Left renal cortex interstitium (tissue), 4 donors: ENCODE measurements at regions not wholly inside any gene's neighbourhood (a gene's known extent, or its start where the extent isn't known, plus 50 kb on each side); places are given as distances from the start of the nearest gene placed in this dataset.
A peak's percentile ranks its signal among the peaks of the same experiment; 100 is the strongest.
"Not testable (repeated sequence)": the region's sequence is repeated elsewhere in the genome, so short reads cannot be mapped to it uniquely, and the experiment has no call there.

Experiments used
- DNase-seq, 4 donors: peaks; one replicate each; pipeline ENCODE4 v3.0.0-alpha.2; 2013; ENCODE audit warnings: low read depth in 4 of 4, low spot score in 2 of 4, missing footprints in 1 of 4

DNA sequence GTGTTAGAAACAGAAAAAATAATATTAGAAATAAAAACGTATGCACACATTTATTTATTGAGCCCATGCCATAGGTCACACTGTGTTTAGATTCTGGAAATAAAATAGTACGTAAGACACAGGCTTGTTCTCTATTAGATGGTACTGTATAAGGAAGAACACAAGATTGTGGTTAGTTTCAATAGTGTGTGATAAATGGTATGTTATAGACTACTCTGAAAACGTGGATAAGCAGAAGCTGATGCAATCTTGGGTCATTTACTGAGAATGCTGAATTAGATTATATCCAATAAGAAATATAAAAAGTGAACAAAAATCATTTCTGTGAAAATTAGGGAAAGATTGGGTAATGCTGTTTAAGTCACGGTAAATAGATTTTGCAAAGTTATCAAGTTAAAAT lies 1456.4 kb upstream of the ACO1 start:
- DNase-seq: no peak

DNA sequence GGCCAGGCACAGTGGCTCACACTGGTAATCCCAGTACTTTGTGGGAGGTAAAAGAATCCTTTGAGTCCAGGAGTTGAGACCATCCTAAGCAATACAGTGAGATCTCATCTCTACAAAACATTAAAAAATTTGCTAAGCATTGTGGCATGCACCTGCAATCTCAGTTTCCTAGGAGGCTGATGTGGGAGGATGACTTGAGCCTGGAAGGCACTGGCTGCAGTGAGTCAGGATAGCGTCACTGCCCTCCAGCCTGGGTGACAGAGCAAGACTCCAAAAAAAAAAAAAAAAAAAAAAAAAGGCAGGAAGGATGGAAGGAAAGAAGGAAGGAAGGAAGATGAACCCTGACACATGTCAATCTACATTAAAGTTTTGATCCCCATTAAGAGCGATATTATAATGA lies 1452.2 kb upstream of the ACO1 start:
- DNase-seq: no peak

GRCh38 chr9:30935730-30936129 lies 1448.7 kb upstream of the ACO1 start:
- no peak for DNase-seq

- no peak for DNase-seq
Observed at GRCh38 chr9:30937106-30937505, 1447.3 kb upstream of the ACO1 start.

GRCh38 chr9:30942852-30943251 lies 1441.6 kb upstream of the ACO1 start:
- DNase-seq: not testable (repeated sequence)

DNA sequence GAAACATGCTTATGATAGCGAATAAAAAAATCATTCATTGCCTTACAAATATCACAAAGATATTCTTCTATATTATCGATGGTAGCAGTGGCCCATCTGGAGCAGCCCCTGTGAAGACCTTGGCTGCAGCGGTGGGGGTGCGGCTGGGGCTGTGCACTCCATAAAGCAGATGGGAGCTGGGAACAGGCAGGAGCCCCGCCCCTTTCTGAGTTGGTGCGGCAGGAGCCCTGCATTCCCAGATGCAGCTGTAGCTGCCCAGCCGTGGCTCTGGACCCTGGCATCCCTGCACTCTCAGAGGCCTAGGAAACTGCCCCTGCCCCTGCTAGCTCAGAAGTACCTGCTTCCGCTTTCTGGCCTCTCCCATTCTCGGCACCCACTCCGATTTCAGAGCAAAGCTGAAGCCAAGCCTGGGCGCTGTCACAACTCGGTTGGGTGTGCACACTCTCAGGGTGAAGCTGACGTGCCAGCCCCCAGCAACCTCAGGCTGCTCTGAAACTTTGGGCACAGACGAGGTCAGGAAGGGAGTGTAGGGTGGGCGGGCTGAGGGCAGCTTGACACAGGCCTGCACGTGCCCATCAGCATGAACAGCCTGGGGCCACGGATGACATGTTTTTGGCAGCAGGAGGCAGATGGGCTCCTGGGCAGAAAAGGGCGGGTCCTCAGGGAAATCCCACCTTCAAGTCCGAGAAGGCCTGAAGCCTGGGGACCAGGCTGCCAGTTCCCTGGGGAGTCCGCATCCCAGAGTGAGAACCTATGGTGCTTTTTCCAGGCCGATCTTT lies 1440.8 kb upstream of the ACO1 start:
- no peak for DNase-seq

DNA sequence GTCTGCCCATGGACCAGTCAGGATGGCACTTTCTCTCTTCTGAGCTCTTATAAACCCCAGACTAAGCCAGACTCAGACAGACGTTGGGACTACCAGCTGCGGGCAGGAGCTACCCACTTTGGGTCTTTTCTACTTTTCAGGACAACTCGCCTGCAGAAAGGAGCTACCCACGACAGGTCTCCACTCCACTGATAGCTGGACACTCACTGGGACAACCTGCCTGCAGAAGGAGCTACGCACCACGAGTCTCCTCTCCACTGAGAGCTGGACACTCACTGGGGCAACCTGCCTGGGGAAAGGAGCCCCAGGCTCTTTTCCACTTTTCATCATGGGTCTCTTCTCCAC lies 1440.2 kb upstream of the ACO1 start:
- no peak for DNase-seq

DNA sequence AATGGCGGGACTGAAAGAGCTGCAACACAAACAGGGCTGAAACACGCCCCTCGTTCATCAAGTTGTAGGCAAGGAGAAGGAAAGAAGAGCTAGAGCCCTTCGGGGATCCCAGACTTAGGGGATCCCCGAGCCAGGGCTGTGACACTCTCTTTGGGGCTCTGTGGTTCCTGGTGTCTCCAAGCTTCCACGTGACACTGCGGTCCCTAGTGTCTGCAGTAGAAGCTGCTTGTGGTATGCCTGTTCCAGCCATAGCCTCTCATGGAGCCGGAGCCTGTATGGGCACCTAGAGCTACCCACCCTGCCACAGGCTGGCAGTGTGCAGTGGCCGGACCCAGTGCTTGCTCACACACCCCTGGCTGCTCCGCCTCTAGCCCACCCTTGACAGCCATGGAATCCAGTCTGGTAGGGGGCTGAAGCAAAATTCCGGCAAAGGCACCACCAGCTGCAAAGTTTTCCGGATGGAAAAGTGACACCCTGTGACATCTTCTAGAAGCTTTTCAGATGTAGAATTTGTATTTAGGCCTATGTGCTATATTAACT lies 1439.6 kb upstream of the ACO1 start:
- no peak for DNase-seq

- no peak for DNase-seq
Observed at GRCh38 chr9:30964332-30964731, 1420.1 kb upstream of the ACO1 start.

DNA sequence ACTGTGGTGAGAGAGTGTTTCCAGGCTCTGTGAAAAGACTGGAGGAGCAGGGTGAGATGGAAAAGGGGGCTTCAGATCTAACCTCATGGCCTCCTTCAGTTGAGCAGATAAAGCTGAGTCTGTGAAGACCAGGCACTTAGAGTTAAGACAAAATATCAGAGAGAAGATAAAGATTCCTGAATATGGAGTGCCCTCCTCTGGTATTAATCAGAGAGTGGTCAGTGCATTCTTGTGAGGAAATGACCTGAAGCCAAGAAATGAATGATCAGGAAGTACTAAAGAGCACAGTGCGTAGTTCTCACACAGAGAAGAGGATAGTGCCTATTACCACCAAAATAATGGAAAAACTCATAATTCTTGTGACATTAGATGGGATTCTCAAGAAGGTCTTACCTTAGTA lies 1417.0 kb upstream of the ACO1 start:
- DNase-seq: peak in 2 of 4 donors; percentile 3 to 7

DNA sequence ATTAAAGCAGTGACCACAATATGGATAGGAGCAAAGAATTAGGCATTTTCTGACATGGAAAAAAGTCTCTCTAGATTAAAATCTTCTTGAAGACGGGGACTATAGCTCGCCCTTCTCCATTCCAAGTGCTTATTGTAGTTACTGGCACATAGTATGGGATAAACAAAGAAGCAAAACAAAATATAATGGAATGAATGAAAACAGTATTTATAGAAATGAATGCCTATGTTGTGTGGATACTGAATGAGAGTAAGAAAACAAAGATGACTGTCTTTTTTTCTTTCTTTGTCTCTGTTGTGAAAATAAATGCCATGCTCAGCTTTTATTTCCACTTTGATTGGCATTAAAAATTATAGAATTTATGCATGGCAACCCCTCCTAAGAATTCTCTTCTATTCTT lies 1414.3 kb upstream of the ACO1 start:
- DNase-seq: no peak

GRCh38 chr9:30970812-30971211 lies 1413.6 kb upstream of the ACO1 start:
- no peak for DNase-seq

DNA sequence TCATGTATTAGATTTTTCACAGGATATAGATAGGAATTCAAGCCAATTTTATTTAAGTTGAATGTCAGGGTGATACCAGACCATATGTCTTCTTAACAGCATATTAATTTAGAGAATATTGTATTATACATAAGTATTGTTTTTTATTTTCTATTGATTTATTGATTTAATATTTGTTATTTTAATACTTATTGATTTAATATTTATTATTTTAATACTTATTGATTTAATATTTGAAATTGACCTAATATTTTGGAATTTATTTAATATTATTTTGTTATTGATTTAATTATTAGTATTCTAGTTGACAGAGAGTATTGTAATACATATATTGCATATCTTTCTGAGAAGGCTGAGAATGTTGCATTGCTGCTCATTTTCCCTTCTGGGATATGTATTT lies 1411.8 kb upstream of the ACO1 start:
- no peak for DNase-seq

DNA sequence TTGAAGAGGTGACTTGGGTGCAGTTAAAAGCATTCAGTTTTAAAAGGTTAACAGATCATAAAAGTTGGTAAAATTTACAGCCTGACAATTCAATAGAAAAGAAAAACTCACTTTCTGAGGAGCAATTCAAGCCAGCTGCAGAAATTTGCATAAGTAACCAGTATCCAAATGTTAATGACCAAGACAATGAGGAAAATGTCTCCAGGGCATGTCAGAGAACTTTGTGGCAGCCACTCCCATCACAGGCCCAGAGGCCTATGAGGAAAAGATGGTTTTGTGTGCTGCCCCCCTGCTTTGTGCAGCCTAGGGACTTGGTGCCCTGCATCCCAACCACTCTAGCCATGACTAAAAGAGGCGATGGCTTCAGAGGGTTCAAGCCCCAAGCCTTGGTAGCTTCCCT lies 1406.5 kb upstream of the ACO1 start:
- no peak for DNase-seq

DNA sequence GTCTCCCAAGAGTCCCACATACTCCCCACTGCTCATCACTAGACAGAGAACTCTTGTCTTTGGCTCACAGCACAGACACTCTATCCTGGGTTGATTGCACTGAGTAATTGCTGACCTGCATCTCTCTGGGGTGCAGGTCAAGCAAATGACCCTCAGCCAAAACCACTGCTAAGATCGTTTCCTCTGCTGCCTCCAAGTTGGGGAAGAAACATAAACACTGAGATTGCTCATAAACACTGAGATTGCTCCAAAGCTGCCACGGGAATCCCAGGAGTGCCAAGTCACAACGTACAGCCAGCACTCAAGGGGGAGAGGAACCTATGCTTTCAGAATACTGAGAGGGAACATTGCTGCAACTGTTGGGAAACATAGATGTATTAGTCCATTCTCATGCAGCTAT lies 1402.1 kb upstream of the ACO1 start:
- no peak for DNase-seq

DNA sequence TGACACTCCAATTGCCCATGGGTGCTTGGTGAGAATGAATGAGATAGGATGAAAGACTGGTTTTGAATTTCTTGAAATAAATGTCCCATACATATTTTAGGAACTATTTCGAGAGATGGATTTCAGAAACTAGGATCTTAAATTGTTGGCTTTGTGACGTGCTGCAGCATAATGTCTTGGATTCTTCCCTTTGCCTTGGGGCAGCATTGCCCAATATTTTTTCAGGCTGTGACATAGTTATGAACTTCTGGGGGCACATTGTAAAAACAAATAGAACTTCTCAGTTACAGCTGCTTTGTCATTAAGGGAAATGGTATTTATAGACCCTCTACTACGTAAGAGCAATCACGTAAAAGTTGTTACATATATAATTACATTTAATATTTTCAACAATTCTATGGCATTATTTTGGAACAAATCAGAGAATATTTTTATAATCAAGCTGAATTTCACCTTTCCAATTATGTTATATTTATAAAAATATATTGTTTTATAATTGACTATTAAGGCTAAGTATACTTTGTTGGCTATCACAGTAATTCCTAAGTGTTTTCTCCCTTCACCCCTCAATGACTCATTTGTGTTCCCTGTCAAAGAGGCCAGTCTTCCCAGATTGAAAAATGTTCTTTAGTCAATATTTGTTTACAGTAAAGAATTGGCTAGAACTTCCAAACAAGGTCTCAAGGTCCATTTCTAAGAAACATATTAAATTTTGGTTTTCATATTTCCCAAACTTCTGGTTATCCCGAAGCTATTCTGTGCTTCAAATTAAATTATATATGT lies 1388.3 kb upstream of the ACO1 start:
- DNase-seq: no peak

DNA sequence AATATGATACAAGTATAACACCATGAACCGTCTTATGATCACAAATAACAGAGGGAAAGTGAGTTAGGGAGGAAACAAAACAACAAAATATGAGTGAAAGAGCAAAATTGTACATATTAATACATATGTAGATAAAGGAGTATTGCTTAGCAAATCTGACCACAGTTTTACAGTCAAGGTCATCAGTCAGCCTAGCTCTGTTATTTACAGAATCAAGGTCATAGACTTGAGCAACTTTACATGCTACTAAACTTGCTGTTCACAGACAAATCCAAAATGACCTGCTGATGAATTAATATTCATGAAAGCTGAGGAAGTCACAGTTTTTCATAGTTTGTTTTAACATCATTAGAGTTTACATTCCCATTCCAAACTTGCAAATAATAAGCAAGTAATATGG lies 1387.7 kb upstream of the ACO1 start:
- DNase-seq: no peak

GRCh38 chr9:30997291-30997690 lies 1387.2 kb upstream of the ACO1 start:
- DNase-seq: no peak

DNA sequence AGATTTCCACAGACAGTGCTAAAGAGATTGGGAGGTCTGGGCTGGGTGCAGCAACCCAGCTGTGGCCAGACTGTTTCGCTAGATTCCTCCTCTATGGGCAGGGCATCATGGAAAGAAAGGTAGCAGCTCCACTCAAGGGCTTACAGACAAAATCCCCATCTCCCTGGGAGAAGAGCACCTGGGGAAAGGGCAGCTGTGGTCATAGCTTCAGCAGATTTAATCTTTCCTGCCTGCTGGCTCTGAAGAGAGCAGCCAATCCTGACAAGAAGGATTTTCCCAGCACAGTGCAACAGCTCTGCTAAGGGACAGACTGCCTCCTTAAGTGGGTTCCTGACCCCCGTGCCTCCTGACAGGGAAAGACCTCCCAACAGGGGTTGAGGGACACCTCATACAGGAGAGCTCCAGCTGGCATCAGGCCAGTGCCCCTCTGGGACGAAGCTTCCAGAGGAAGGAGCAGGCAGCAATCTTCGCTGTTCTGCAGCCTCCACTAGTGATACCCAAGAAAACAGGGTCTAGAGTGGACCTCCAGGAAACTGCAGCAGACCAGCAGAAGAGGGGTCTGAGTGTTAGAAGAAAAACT lies 1379.3 kb upstream of the ACO1 start:
- no peak for DNase-seq

DNA sequence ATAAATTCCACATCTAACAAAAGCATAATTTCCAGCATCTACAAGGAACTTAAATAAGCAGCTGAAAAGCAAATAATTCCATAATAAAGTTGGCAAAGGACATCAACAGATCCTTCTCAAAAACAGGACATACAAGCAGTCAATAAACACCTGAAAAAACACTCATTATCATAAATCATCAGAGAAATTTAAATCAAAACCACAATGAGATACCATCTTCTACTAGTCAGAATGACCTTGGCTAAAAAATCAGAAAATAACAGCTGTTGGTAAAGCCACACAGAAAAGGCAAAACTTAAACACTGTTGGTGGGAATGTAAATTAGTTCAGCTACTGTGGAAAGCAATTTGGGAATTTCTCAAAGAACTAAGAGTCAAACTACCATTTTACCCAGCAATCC lies 1371.1 kb upstream of the ACO1 start:
- DNase-seq: no peak

- no peak for DNase-seq
Observed at GRCh38 chr9:31023847-31024246, 1360.6 kb upstream of the ACO1 start.

DNA sequence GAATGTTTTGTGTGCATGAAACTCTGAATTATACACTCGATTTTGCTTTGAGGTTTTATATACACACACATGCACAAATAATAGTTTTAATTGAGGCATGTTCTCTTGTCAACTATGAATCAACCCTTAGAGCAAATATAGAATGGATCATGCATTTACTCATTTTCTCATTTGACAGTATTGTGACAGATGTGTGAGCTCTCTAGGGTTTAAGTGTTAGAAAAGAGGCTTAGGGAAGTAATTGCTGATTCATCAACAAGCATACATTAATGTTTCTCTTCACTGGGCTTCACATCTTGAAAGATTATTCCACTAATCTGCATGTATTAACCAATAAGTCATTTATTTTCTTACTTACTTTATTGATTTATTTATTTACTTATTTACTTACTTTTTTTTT lies 1356.8 kb upstream of the ACO1 start:
- no peak for DNase-seq
